Liver (tissue), 8 donors: ENCODE measurements at regions not wholly inside any gene's neighbourhood (a gene's known extent, or its start where the extent isn't known, plus 50 kb on each side); places are given as distances from the start of the nearest gene placed in this dataset.

Experiments used
- DNase-seq: peaks from one replicate; pipeline ENCODE4 v3.0.0-alpha.2; 2017; ENCODE audit warnings: low spot score
- H3K27ac ChIP-seq, 2 donors: one replicate each; pipeline ENCODE4 v1.7.0; 2013; ENCODE audit warnings: inconsistent platforms in 2 of 2, low read length in 2 of 2, control low read depth in 1 of 2, low read depth in 1 of 2, mild to moderate bottlenecking in 1 of 2
- H3K27me3 ChIP-seq, 4 donors: one replicate each; pipeline versions ENCODE4 v1.6.1 to v1.7.0; 2013; ENCODE audit warnings: low read length in 3 of 4, inconsistent platforms in 1 of 4, mild to moderate bottlenecking in 1 of 4, moderate library complexity in 1 of 4; ENCODE audit not compliant: control insufficient read depth in 4 of 4, insufficient read depth in 4 of 4
- H3K36me3 ChIP-seq, 4 donors: one replicate each; pipeline versions ENCODE4 v1.6.1 to v1.7.0; 2013; ENCODE audit warnings: low read length in 3 of 4, mild to moderate bottlenecking in 3 of 4, low read depth in 1 of 4, moderate library complexity in 1 of 4; ENCODE audit not compliant: control insufficient read depth in 4 of 4, insufficient read depth in 3 of 4
- H3K4me1 ChIP-seq, 4 donors: one replicate each; pipeline versions ENCODE4 v1.6.1 to v1.7.0; 2013; ENCODE audit warnings: low read length in 3 of 4, mild to moderate bottlenecking in 3 of 4, moderate library complexity in 1 of 4; ENCODE audit not compliant: control insufficient read depth in 4 of 4, insufficient read depth in 4 of 4
- H3K4me3 ChIP-seq, 3 donors: one replicate each; pipeline versions ENCODE4 v1.6.1 to v1.7.0; 2013; ENCODE audit warnings: low read length in 3 of 3, control low read depth in 1 of 3, low read depth in 1 of 3, mild to moderate bottlenecking in 1 of 3
- H3K9ac ChIP-seq, 2 donors: one replicate each; pipeline ENCODE4 v1.7.0; 2013; ENCODE audit warnings: low read length in 2 of 2, mild to moderate bottlenecking in 2 of 2, moderate library complexity in 2 of 2, control low read depth in 1 of 2, low read depth in 1 of 2
- H3K9me3 ChIP-seq, 4 donors: one replicate each; pipeline versions ENCODE4 v1.6.1 to v1.7.0; 2013; ENCODE audit warnings: low read length in 3 of 4; ENCODE audit not compliant: control insufficient read depth in 4 of 4
- EGR1 ChIP-seq, 2 donors: IDR thresholded peaks; 2 replicates each; pipeline ENCODE4 v1.6.1; 2016 to 2018; ENCODE audit warnings: antibody characterized with exemption in 2 of 2, low read depth in 2 of 2
- FOXA1 ChIP-seq: IDR thresholded peaks from 2 replicates; pipeline ENCODE4 v1.6.1; 2016; ENCODE audit warnings: antibody characterized with exemption
- FOXA2 ChIP-seq: IDR thresholded peaks from 2 replicates; pipeline ENCODE4 v1.6.1; 2016; ENCODE audit warnings: antibody characterized with exemption
- GABPA ChIP-seq, 2 donors: IDR thresholded peaks in 1 of 2; conservative IDR thresholded peaks in 1 of 2; 2 replicates each; pipeline ENCODE4 v1.6.1; 2016; ENCODE audit warnings: antibody characterized with exemption in 2 of 2, mild to moderate bottlenecking in 1 of 2, moderate library complexity in 1 of 2
- HNF4A ChIP-seq, 2 donors: conservative IDR thresholded peaks; 2 replicates each; pipeline ENCODE4 v1.6.1; 2016; ENCODE audit warnings: antibody characterized with exemption in 2 of 2, mild to moderate bottlenecking in 2 of 2
- HNF4G ChIP-seq: IDR thresholded peaks from 2 replicates; pipeline ENCODE4 v1.6.1; 2016; ENCODE audit warnings: antibody characterized with exemption
- JUND ChIP-seq, 2 donors: IDR thresholded peaks; 2 replicates each; pipeline ENCODE4 v1.6.1; 2016; ENCODE audit warnings: antibody characterized with exemption in 2 of 2
- NR2F2 ChIP-seq: IDR thresholded peaks from 2 replicates; pipeline ENCODE4 v1.6.1; 2016; ENCODE audit warnings: antibody characterized with exemption
- RAD21 ChIP-seq, 2 donors: IDR thresholded peaks; 2 replicates each; pipeline ENCODE4 v1.6.1; 2016; ENCODE audit warnings: antibody characterized with exemption in 2 of 2, mild to moderate bottlenecking in 2 of 2
- RXRA ChIP-seq, 2 donors: IDR thresholded peaks; 2 replicates each; pipeline ENCODE4 v1.6.1; 2017 to 2018; ENCODE audit warnings: antibody characterized with exemption in 2 of 2, mild to moderate bottlenecking in 1 of 2
- SP1 ChIP-seq: IDR thresholded peaks from 2 replicates; pipeline ENCODE4 v1.6.1; 2018; ENCODE audit warnings: antibody characterized with exemption, mild to moderate bottlenecking
- TAF1 ChIP-seq: conservative IDR thresholded peaks from 2 replicates; pipeline ENCODE4 v1.6.1; 2016; ENCODE audit warnings: antibody characterized with exemption, mild to moderate bottlenecking
- YY1 ChIP-seq: IDR thresholded peaks from 2 replicates; pipeline ENCODE4 v1.6.1; 2016; ENCODE audit warnings: antibody characterized with exemption, mild to moderate bottlenecking
- WGBS: extraction: QIAGEN DNeasy Blood & Tissue Kit; methylation state at CpG from one replicate; pipeline ENCODE4 v1.1.7; 2013; 5-methylcytosine and 5-hydroxymethylcytosine counted together
- TF ChIP-seq, protein P1 (sequence below): IDR thresholded peaks from 2 replicates; pipeline ENCODE4 v1.6.1; 2016; ENCODE audit warnings: antibody characterized with exemption
- TF ChIP-seq, protein P2 (sequence below): IDR thresholded peaks from 2 replicates; pipeline ENCODE4 v1.6.1; 2016; ENCODE audit warnings: antibody characterized with exemption, mild to moderate bottlenecking
- TF ChIP-seq, protein P3 (sequence below): IDR thresholded peaks from 2 replicates; pipeline ENCODE4 v1.6.1; 2016; ENCODE audit warnings: antibody characterized with exemption
- TF ChIP-seq, protein P4 (sequence below): fragments of 150-350 bp; IDR thresholded peaks from 2 replicates; pipeline ENCODE4 v1.5.1; 2017; ENCODE audit warnings: improper control_type of control experiment, low read depth, low read length; ENCODE audit not compliant: missing input control
- TF ChIP-seq, protein P5 (sequence below): IDR thresholded peaks from 2 replicates; pipeline ENCODE4 v1.6.1; 2016; ENCODE audit warnings: antibody characterized with exemption
- donor health status: healthy.
- donor health status: healthy.
- donor health status: healthy.
- donor health status: healthy.
- donor health status: healthy.

DNA sequence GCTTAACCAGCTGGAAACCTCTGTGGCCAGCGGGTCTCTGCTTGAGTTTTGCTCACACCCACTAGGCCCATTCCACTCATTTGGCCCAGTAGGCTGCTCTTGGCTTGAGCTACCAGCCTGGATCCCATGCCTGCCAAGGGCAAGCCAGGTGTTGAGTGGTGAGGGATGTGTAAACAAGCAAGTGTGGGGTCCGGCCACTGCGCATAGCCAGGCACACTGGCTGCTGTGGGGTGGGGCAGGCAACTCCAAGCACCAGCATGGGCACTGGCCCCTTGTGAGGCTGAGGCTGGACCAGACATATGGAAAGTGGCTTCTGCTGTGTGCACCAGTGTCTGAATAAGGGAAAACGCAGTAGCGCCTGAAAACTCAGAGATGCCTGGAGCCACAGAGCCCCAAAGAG is 732.7 kb downstream of the NR4A2 start:
- Histone ChIP-seq H3K4me1 (no peaks in the 10 kb centered on the region), H3K36me3 (no peaks in the 10 kb centered on the region), H3K27me3 (no peaks in the 10 kb centered on the region), H3K27ac (no peak overlapping the region), H3K4me3 (no peak overlapping the region), H3K9me3 (peaks cover 0 to 4% (median under 1%) of the 10 kb centered on the region in 4 donors), H3K9ac (no peak overlapping the region)
- WGBS, result 93% methylated on average over 5 of the region's 5 CpGs
- TF ChIP-seq EGR1 (IDR thresholded peaks at IDR 0.05; ENCODE audit: low read depth in 2 of 2), result no peak
- TF ChIP-seq, protein P1, sequence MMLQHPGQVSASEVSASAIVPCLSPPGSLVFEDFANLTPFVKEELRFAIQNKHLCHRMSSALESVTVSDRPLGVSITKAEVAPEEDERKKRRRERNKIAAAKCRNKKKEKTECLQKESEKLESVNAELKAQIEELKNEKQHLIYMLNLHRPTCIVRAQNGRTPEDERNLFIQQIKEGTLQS, result no peak
- no peak for TF ChIP-seq YY1
- no peak for TF ChIP-seq RXRA (IDR thresholded peaks at IDR 0.05)
- no peak for TF ChIP-seq GABPA (IDR thresholded peaks at IDR 0.05 in 1 of 2, conservative IDR thresholded peaks at IDR 0.05 in 1 of 2)
- no peak for TF ChIP-seq FOXA2
- TF ChIP-seq RAD21 (IDR thresholded peaks at IDR 0.05), result no peak
- TF ChIP-seq HNF4G, result no peak
- TF ChIP-seq JUND (IDR thresholded peaks at IDR 0.05), result no peak
- TF ChIP-seq, protein P2, sequence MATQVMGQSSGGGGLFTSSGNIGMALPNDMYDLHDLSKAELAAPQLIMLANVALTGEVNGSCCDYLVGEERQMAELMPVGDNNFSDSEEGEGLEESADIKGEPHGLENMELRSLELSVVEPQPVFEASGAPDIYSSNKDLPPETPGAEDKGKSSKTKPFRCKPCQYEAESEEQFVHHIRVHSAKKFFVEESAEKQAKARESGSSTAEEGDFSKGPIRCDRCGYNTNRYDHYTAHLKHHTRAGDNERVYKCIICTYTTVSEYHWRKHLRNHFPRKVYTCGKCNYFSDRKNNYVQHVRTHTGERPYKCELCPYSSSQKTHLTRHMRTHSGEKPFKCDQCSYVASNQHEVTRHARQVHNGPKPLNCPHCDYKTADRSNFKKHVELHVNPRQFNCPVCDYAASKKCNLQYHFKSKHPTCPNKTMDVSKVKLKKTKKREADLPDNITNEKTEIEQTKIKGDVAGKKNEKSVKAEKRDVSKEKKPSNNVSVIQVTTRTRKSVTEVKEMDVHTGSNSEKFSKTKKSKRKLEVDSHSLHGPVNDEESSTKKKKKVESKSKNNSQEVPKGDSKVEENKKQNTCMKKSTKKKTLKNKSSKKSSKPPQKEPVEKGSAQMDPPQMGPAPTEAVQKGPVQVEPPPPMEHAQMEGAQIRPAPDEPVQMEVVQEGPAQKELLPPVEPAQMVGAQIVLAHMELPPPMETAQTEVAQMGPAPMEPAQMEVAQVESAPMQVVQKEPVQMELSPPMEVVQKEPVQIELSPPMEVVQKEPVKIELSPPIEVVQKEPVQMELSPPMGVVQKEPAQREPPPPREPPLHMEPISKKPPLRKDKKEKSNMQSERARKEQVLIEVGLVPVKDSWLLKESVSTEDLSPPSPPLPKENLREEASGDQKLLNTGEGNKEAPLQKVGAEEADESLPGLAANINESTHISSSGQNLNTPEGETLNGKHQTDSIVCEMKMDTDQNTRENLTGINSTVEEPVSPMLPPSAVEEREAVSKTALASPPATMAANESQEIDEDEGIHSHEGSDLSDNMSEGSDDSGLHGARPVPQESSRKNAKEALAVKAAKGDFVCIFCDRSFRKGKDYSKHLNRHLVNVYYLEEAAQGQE, result no peak
- no peak for TF ChIP-seq TAF1
- TF ChIP-seq SP1, result no peak
- no peak for TF ChIP-seq HNF4A (conservative IDR thresholded peaks at IDR 0.05)
- no peak for TF ChIP-seq FOXA1
- TF ChIP-seq, protein P3, sequence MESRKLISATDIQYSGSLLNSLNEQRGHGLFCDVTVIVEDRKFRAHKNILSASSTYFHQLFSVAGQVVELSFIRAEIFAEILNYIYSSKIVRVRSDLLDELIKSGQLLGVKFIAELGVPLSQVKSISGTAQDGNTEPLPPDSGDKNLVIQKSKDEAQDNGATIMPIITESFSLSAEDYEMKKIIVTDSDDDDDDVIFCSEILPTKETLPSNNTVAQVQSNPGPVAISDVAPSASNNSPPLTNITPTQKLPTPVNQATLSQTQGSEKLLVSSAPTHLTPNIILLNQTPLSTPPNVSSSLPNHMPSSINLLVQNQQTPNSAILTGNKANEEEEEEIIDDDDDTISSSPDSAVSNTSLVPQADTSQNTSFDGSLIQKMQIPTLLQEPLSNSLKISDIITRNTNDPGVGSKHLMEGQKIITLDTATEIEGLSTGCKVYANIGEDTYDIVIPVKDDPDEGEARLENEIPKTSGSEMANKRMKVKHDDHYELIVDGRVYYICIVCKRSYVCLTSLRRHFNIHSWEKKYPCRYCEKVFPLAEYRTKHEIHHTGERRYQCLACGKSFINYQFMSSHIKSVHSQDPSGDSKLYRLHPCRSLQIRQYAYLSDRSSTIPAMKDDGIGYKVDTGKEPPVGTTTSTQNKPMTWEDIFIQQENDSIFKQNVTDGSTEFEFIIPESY, result no peak
- TF ChIP-seq, protein P4, sequence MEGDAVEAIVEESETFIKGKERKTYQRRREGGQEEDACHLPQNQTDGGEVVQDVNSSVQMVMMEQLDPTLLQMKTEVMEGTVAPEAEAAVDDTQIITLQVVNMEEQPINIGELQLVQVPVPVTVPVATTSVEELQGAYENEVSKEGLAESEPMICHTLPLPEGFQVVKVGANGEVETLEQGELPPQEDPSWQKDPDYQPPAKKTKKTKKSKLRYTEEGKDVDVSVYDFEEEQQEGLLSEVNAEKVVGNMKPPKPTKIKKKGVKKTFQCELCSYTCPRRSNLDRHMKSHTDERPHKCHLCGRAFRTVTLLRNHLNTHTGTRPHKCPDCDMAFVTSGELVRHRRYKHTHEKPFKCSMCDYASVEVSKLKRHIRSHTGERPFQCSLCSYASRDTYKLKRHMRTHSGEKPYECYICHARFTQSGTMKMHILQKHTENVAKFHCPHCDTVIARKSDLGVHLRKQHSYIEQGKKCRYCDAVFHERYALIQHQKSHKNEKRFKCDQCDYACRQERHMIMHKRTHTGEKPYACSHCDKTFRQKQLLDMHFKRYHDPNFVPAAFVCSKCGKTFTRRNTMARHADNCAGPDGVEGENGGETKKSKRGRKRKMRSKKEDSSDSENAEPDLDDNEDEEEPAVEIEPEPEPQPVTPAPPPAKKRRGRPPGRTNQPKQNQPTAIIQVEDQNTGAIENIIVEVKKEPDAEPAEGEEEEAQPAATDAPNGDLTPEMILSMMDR, result no peak
- no peak for TF ChIP-seq NR2F2
- TF ChIP-seq, protein P5, sequence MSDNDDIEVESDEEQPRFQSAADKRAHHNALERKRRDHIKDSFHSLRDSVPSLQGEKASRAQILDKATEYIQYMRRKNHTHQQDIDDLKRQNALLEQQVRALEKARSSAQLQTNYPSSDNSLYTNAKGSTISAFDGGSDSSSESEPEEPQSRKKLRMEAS, result no peak
- DNase-seq, result no peak
